GM11168 (cell line): ENCODE measurements at regions not wholly inside any gene's neighbourhood (a gene's known extent, or its start where the extent isn't known, plus 50 kb on each side); places are given as distances from the start of the nearest gene placed in this dataset.
"Not testable (repeated sequence)": the region's sequence is repeated elsewhere in the genome, so short reads cannot be mapped to it uniquely, and the experiment has no call there.

ENCODE experiments used
- in situ Hi-C: fragments of 300-500 bp; cut with MboI; formaldehyde crosslinking; loops from one replicate; pipeline ENCODE4 v1.12.0; 2022; ENCODE audit warnings: low sequenced_read_pairs; ENCODE audit not compliant: unreplicated experiment

DNA sequence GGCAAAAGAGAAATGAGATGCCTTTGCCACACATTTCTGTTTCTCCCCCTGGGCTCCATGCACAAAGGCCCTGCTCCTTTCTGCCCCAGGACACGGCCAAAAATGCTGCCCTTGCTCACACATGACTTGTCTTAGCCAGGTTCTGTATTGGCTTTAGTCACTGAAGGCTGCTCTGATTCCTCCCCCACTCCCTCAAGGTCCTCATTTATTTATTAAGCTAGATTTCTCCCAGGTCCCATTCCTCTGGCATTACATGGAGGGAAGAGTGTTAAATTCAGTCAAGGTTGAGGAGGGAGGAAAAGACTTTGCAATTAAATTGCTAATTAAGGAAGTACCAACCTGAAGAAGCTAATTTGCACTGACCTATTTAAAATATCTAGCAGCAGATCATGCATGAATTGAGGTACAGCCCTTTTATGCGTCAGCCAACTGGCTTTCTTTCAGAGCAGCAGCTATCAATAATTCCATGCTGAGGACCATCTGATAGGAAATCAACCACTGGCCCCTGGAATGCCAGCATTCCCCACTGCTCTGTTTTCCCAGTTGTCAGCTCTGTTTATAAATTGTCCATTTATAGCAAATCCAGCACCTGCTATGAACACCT is 81.2 kb upstream of the MAP3K1 start:
- in situ Hi-C loops = no loop called here

DNA sequence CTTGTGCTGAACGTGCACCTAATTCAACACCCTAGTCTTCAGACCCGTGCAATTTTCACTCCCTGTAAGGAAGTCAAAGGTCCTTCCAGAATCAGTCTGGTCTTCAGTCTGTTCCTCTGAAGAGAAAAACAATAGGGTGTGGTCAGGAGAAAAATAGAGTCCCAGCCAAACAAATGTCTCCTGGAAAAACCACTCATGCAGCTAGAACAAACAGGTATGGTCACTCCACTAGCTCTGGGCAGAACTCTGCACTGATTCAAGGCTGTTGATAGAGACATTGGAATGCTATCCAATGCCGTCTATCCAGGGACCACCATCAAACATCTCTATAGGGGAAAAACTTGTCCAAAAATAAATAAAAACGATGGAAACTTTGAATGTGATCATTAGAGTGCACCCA is 81.8 kb upstream of the MAP3K1 start:
- in situ Hi-C loops = no loop called here

DNA sequence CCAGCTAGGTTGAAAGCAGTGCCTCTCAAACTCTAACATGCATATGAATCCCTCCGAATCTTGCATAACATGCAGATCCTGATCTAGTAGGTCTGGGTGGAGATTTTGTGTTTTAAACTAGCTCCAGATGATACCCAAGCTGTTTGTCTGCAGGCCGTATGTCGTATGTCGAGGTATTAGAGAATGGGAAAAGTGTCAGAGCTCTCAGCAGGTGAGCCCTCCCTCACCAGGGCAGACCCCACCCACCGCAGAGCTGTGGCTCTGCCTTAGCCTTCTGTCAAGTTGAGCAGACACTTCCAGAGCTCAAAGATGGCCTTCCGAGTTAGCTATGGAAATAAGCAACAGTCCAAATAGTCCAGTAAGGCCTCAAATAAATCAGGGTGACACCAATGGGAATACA is 83.2 kb upstream of the MAP3K1 start:
- in situ Hi-C loops = no loop called here

DNA sequence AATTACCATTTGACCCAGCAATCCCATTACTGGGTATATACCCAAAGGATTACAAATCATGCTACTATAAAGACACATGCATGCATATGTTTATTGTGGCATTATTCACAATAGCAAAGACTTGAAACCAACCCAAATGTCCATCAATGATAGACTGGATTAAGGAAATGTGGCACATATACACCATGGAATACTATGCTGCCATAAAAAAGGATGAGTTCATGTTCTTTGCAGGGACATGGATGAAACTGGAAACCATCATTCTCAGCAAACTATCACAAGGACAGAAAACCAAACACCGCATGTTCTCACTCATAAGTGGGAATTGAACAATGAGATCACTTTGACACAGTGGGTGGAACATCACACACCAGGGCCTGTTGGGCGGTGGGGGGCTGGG is 83.9 kb upstream of the MAP3K1 start:
- in situ Hi-C loops = not testable (repeated sequence)

DNA sequence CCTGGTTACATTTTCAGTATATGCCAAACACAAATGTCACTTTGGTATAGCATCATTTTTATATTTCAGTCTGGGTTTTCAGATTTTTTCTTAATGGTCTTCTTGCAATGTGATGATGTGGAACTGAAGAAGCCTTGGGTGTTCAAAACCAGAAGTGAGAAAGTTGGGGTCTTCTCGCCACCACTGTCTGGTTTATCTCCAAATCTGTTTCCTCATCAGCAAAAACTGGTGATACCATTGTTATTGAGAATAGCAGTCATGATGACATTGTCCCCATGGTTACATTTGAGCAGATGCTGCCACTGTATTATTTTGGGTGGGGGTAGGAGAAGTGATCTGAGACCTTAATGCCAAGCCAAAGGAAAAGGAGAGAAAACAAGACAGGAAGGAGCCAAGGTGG is 85.9 kb upstream of the MAP3K1 start:
- in situ Hi-C loops = no loop called here

DNA sequence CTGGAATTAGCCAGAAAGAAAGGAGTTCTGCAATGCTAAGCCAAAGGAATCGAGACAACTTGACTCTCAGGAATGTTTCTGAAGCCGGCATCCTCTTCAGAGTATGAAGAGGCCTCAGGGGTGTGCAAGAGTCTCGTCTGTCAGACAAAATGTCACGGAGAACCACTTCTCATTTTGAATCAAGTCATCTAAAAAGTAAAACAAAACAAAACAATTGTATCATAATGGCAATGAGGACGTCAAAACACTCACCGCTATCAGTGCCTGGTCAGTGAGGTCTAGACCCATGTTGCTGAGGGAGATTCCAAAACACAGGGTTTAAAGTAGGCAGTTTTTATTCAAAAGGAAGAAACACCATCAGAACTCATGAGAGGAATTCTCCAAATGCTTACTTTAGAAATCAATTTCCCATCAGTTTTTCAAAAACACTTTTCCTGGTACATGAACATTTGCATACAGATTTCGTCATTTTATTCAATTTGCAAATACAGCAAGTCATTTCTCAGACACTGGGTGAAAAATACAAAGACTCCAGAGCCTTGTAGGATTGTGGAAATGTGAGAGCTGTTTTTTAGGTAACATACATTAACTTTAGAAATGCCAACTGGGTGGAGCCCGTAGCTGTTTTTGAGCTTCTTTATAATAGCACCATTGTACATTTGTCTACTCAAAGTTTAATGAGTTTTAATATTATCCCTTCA is 89.5 kb upstream of the MAP3K1 start:
- in situ Hi-C loops = no loop called here

DNA sequence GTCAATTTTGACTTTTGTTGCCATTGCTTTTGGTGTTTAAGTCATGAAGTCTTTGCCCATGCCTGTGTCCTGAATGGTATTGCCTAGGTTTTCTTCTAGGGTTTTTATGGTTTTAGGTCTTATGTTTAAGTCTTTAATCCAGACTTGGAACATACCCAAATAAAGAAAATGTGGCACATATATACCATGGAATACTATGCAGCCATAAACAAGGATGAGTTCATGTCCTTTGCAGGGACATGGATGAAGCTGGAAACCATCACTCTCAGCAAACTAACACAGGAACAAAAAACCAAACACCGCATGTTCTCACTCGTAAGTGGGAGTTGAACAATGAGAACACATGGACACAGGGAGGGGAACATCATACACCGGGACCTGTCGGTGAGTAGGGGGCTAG is 90.5 kb upstream of the MAP3K1 start:
- in situ Hi-C loops = not testable (repeated sequence)

DNA sequence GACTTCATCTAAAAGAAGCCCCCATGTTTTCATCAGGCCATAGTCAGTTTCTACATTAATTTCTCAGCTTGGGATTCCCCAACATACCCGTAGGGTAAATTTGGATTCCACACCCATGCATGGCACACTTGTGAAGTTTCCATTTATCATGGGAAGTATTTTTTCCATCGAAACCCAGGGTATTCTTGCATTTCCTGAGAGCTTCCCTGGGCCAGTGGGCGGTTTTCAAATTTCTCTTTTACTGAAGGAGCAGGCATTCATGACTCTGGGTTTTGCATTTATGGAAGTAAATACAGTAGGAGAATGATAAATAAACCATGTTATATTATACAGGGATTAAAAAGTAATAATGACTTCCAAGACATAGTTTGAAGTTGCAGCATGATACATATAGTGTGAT is 93.0 kb upstream of the MAP3K1 start:
- in situ Hi-C loops = no loop called here

DNA sequence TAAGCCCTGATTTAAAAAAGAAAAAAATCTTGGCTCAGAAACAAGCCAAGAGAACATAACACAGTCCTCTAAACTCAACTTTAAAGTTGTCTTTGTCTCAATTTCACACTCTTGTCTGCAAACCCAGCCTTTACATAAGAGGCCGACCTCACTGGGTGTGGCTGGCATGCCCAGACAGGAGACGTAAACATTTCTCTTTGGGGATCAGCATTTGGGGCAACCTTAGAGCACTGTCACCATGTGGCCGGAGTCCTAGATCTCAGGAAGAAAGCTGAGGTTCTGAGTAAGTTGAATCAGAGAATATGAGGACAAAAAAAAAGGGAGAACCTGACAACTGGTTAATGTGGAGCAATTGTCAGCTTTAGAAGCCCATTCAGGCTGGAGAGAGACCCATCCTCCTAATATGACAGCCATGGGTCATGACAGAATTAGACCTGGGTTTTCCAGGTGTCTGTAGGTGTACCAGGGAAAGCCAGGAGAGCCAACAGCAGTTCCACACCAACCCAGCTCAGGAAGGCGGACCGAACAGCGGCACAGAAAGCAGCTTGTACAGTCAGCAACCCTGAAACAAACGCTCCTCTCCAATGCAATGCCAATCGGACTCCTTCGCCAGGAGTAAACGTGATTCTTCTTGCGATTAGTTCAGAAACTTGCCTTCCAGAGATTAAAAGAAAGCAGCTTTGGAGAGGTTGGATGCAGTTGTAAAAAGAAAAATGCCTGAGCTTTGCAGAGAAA is 97.9 kb upstream of the MAP3K1 start:
- in situ Hi-C loops = no loop called here

DNA sequence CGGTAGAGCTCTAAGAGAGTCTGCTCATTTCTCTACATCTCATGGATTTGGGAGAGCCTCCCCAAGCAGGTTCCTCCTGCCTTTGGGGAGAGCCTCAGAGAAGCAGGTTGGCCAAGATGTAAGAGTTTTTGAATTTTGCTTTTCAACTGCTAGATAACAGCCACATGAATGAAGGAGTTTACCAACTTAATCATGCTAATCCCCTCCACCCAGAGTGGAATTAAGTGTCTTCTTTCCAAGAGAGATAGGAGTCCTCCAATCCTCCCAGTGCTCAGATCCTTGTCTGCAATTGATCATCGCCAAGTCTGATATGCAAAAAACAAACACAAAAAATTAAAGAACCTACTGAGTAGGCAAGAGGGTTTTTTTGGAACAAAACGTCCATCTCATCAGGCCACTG is 99.4 kb upstream of the MAP3K1 start:
- in situ Hi-C loops = no loop called here

DNA sequence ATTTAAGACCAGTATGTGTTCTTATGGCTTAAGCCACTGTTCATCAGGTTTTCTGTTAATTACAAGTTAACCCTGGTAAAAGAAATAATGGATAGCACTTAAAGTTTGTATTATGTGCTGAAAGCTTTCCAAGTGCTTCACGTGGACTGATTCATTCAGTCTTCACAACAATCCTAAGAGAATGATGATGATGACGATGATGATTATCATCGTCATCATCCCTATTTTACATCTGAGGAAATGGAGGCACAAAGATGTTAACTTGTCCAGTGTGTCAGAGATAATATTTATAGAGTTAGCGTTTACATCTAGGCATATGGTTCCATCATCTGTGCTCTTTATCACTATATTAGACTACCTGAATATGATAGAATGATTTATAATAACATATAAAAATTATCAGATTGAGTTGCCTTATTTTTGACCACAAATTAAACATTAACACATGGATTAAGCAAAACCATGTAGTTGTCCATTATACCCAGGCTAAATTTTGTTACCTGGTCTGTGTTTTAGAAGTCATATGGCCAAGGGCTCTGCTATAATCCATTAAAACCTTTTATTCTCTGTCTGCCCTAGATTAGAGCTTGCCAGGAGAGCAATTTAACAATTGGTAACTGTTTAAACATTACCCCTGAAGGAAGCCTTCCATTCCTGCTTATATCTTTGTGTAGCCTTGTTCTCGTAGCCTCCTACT is 102.3 kb upstream of the MAP3K1 start:
- in situ Hi-C loops = no loop called here

DNA sequence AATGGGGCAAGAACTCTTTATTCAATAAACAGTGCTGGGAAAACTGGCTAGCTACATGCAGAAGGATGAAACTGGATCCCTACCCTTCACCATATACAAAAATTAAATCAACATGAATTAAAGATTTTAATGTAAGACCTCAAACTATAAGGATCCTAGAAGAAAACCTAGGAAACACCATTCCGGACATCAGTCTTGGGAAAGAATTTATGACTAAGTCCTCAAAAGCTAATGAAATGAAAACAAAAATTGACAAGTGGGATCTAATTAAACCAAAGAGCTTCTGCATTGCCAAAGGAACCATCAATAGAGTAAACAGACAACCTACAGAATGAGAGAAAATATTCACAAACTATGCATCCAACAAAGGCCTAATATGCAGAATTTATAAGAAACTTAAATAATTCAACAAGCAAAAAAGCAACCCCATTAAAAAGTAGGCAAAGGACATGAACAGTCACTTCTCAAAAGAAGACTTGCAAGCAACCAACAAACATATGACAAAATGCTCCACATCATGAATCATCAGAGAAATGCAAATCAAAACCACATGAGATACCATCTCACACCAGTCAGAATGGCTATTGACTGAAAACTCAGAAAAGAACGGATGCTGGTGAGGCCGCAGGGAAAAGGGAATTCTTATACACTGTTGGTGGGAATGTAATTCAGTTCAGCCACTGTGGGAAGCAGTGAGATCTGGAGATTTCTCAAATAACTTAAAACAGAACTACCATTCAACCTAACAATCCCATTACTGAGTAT is 104.3 kb upstream of the MAP3K1 start:
- in situ Hi-C loops = no loop called here

DNA sequence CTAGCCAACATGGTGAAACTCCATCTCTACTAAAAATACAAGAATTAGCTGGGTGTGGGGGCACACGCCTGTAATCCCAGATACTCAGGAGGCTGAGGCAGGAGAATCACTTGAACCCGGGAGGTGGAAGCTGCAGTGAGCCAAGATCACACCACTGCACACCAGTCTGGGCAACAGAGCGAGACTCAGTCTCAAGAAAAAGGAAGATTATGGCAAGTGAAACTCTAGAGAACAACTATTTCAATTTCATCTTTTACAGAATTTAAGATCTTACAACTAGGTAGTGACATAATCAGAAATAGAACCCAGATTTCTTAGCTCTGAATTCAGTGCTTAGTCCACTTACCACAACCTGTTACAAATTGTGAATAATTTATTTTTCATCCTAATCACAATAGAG is 108.8 kb upstream of the MAP3K1 start:
- in situ Hi-C loops = no loop called here

DNA sequence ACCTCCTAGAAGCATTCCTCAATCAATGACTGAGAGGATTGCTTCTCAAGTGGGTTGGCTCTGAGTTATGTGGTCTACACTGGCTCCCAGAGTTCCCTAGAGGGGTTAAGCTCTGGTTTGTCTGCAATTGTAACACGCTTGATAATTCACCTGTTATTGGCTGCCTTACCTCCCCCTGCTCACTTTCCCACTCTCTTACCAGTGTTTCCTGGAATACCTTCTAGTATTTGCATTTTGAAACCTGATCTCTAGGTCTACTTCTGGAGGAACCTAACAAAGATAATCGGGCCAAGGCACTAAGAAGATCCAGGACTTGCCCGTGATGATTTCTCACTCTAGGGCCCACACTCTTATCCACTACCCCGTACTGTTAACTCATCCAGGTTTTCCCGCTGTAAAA is 110.1 kb upstream of the MAP3K1 start:
- in situ Hi-C loops = no loop called here

DNA sequence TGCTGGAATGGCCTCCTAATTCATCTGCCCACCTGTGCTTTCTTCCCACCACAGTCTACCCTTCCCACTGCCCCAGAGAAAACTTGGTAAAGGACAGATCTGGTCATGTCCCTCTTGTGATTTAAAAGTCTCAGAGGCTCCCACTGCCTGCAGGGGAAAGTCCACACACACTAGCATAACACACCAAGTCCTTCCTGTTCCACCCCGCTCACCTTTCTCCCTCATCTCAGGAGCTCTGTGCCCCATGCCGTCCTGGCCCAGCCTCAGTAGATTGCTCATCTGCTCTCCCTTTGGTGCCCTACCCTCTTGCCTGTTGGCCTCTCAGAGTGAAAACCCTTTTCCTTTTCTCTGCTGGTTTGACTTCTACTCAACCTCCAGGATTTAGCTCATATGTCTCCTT is 111.4 kb upstream of the MAP3K1 start:
- in situ Hi-C loops = no loop called here

DNA sequence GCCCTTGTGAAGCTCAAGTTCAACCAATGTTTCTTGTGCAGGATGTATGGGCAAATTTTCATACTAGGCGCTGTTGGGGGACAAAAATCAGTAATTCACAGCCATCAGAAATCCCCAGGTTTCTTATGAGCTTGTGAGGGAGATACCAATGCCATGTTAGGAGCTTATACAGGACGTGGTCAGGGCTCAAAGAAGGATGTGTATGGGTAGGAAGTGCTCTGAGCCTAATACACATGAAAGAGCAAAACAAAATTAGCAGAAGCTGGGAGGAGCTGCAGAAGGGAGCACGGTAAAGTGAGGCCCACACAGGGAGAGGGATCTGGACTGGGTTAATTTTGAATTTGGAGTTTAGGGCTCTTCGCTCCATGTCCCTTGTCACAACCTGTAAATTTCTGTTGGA is 114.6 kb upstream of the MAP3K1 start:
- in situ Hi-C loops = no loop called here

DNA sequence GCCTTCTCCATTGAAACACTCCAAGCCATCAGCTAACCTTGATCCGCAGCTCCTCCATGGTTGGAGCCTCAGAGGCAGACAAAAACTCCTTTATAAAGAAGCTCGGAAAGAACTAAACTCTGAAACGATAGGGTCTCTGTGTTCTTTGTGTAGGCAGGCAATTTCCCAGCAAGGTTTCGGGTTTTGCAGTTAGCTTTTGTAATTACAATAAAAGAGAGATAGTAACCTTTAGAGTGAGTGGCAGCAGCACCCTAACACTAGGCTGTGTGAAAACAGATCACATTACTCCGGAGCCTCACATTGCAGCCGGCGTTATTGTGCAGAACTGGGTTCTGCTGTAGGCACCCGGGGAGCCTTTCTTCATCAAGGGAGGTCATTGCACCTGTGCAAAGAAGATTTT is 115.8 kb upstream of the MAP3K1 start:
- in situ Hi-C loops = no loop called here

DNA sequence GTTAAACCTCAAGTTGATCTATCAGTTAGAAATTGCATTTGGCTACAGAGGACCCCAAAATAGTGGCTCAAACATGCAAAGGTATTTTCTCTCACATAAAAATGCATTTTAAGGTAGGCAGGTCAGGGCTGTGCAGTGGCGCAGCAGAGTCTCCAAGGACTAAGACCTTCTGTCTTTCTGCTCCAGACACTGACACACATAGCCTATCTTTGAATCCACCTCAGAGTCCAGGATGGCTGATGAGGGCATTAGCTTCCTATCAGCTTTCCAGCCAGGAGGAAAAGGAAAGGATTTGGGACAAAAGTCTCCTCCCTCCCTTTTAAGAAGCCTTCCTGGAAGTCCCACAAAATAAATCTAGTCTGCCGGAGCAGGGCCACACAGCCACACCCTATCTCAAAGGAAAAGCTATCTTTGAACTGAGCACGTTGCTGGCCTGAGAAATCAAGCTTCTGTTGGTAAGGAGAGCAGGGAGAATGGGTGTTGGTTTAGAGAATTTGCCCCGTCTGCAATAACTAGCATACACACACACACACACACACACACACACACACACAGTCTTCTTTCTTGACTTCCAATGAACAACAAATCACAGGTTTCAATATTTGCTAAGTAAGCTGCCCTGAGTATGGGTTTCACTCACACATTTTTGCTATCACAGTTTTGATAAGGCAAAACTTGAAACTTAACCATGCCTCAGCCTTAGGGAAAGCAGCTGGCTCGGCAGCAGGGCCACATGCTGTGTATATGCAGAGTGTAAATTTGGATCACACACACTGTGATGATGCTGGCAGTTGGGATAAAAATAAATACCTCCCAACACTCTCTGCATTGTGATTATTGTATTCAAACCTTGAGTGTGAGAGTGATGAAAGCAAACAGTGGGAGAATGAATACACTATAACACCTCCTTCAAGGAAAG is 116.6 kb upstream of the MAP3K1 start:
- in situ Hi-C loops = no loop called here

DNA sequence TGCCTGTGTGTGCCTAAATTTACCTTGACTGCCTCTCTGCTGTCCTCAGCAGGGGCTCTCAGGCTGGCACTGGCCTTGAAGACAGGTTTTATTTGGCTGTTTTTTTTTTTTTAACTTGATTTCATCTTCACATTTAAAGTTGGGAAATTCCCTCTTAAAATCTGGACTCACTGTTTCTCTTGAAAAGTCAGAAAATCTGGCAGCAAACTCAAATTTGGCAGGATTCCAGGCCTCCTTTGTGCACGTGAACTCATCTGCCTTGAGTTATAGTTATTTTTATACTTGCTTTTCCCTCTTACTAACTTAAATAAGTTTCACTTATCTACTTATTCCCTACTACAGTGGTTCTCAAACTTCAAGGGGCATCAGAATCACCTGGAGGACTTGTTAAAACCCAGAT is 118.4 kb upstream of the MAP3K1 start:
- in situ Hi-C loops = no loop called here
